ENCODE measurements at regions not wholly inside any gene's neighbourhood (a gene's known extent, or its start where the extent isn't known, plus 50 kb on each side); places are given as distances from the start of the nearest gene placed in this dataset.

- DNase-seq (ENCODE audit: low spot score), result no peak
Measured at GRCh38 chr6:22880686-22881433, 311.5 kb downstream of the HDGFL1 start.

DNA sequence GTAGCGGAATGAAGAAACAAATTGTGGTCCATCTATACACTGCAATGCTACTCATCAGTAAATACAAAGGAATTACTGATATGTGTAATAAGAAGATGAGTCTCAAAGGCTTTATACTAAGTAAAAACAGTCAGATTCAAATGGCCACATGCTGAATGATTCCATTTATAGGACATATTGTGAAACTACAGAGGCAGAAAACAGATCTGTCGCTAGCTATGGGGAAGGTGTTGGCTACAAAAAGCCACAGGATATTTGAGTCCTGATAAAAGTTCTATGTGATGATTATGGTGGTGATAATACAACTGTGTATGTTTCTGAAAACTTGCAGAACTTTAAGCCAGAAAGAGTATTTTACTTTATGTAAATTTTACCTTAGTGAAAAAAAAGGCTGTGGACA, 313.2 kb downstream of the HDGFL1 start:
- DNase-seq (ENCODE audit: low spot score), result no peak

DNA sequence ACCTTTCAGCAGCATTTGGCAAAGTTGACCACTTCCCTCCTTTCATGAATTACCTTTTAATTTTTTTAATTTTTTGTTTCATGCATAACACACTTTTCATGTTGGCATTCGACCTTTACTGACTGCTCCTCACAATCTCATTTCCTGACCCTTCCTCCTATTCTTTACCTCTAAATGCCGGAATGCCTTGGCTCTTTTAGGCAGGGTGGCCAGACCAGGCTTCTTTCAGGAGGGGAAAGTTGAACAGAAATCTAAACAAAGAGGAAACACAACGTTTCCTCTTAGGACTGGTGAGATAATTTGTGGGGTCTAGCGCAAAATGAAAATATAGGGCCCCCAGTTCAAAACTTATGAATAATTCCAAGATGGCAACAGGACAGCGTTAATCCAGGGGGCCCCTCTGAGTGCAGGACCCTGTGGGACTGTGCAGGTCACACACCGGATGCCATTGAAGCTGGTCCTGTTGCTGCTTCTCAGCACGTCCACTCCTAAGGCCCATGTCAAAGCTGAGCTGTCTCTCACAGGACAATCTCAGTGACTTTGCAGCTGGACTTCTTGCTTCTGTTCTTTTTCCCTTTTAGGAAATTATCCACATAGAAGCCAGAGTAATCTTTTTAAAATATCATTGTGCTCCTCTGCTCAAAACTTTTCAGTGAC, 313.8 kb downstream of the HDGFL1 start:
- no peak for DNase-seq (ENCODE audit: low spot score)

DNA sequence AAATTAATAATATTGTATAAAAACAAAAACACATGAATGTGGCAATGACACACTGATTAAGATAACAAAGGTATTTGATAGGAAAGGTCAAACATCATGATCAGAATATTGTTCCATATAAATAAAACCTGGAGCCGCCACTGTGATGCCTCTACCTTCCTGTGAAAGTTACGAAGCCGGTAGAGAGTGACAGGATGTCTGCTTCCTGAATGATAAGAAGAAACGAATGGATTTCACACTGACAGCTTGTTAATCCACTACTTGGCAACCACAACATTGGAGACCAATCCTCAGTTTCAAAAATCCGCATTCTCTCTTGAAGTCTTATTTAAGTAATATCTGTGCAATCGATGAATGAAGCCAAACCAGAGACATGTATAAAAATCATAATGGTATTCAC, 315.1 kb downstream of the HDGFL1 start:
- no peak for DNase-seq (ENCODE audit: low spot score)

- DNase-seq (ENCODE audit: low spot score), result no peak
Measured at GRCh38 chr6:22886650-22887581, 317.6 kb downstream of the HDGFL1 start.

GRCh38 chr6:22888163-22888752, 318.9 kb downstream of the HDGFL1 start:
- DNase-seq (ENCODE audit: low spot score), result no peak

- DNase-seq (ENCODE audit: low spot score), result no peak
Measured at GRCh38 chr6:22891934-22892333, 322.6 kb downstream of the HDGFL1 start.

DNA sequence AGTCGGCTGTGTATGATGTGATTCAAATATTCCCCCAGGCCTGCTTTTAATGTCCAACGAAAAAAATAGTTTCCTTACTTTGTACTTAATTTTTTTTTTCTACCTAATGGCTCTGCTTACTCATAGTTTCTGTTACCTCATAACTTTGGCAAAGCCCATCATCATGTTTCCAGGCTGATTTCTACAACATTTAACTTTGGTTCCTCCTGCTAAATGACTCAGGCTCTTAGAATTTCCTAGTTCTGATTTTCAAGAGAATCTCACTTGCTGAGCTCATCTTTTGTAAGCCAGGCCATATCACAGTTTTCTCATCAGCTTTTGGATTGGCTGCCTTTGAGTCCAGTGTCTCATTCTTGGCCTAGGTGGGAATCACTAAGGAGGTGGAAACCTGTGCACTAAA, 323.1 kb downstream of the HDGFL1 start:
- DNase-seq (ENCODE audit: low spot score), result no peak

- DNase-seq (ENCODE audit: low spot score), result no peak
Measured at GRCh38 chr6:22896696-22897095, 327.3 kb downstream of the HDGFL1 start.

GRCh38 chr6:22899426-22899825, 330.1 kb downstream of the HDGFL1 start:
- no peak for DNase-seq (ENCODE audit: low spot score)

- no peak for DNase-seq (ENCODE audit: low spot score)
Measured at GRCh38 chr6:22903826-22904225, 334.5 kb downstream of the HDGFL1 start.

- no peak for DNase-seq (ENCODE audit: low spot score)
Measured at GRCh38 chr6:22904431-22904830, 335.1 kb downstream of the HDGFL1 start.

GRCh38 chr6:22906091-22906549, 336.8 kb downstream of the HDGFL1 start:
- peak; percentile 45 for DNase-seq (ENCODE audit: low spot score)

- DNase-seq (ENCODE audit: low spot score), result no peak
Measured at GRCh38 chr6:22907085-22907484, 337.7 kb downstream of the HDGFL1 start.

DNA sequence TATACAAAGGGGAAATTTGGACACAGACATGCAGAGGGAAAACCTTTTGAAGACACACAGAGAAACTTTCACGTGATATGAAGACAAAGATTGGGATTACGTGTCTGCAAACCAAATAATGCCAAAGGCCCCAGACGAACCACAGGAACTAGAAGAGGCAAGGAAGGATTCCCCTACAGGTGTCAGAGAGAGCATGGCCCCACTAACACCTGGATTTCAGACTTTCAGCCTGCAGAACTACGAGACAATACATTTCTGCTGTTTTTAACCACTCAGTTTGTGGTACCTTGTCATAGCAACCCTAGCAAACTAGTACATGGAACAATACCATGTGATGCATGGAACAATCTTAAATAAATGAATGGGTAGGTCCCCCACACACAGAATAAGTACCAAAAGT, 341.0 kb downstream of the HDGFL1 start:
- no peak for DNase-seq (ENCODE audit: low spot score)

GRCh38 chr6:22913612-22914011, 344.2 kb downstream of the HDGFL1 start:
- DNase-seq (ENCODE audit: low spot score), result no peak

- DNase-seq (ENCODE audit: low spot score), result no peak
Measured at GRCh38 chr6:22917344-22917743, 348.0 kb downstream of the HDGFL1 start.

- DNase-seq (ENCODE audit: low spot score), result no peak
Measured at GRCh38 chr6:22921828-22922227, 352.5 kb downstream of the HDGFL1 start.

- DNase-seq (ENCODE audit: low spot score), result no peak
Measured at GRCh38 chr6:22925304-22925835, 356.0 kb downstream of the HDGFL1 start.

GRCh38 chr6:22925920-22926789, 356.8 kb downstream of the HDGFL1 start:
- DNase-seq (ENCODE audit: low spot score), result no peak
